WTC11 (cell line): ENCODE measurements at regions not wholly inside any gene's neighbourhood (a gene's known extent, or its start where the extent isn't known, plus 50 kb on each side); places are given as distances from the start of the nearest gene placed in this dataset.

ENCODE experiments used
- ATF3 ChIP-seq: sonication (generic); formaldehyde crosslinking; conservative IDR thresholded peaks from 2 replicates; pipeline ENCODE4 v1.8.1; 2022; ENCODE audit warnings: mild to moderate bottlenecking, missing genetic modification reagents
- CREB1 ChIP-seq: sonication (generic); formaldehyde crosslinking; IDR thresholded peaks from 2 replicates; pipeline ENCODE4 v1.8.0; 2023; ENCODE audit warnings: mild to moderate bottlenecking, missing genetic modification reagents
- CTCF ChIP-seq: fragments of 200-600 bp; IDR thresholded peaks from 2 replicates; pipeline ENCODE4 v1.8.0; 2022; ENCODE audit warnings: antibody characterized with exemption
- GRHL2 ChIP-seq: fragments of 250-450 bp; sonication (Bioruptor Pico); IDR thresholded peaks from 2 replicates; pipeline ENCODE4 v1.8.0; 2022; ENCODE audit warnings: mild to moderate bottlenecking, moderate library complexity; ENCODE audit not compliant: insufficient replicate concordance, severe bottlenecking
- NR1H2 ChIP-seq: sonication (generic); formaldehyde crosslinking; IDR thresholded peaks from 2 replicates; pipeline ENCODE4 v1.9.0; 2021; ENCODE audit warnings: mild to moderate bottlenecking, moderate library complexity, missing genetic modification reagents
- TEAD4 ChIP-seq: sonication (generic); formaldehyde crosslinking; IDR thresholded peaks from 2 replicates; pipeline ENCODE4 v1.8.0; 2022; ENCODE audit warnings: mild to moderate bottlenecking, missing genetic modification reagents
- USF2 ChIP-seq: sonication (generic); formaldehyde crosslinking; IDR thresholded peaks from 2 replicates; pipeline ENCODE4 v1.8.1; 2023; ENCODE audit warnings: mild to moderate bottlenecking, missing genetic modification reagents, moderate library complexity
- ZNF121 ChIP-seq: sonication (generic); formaldehyde crosslinking; IDR thresholded peaks from 2 replicates; pipeline ENCODE4 v1.8.0; 2023; ENCODE audit warnings: missing genetic modification reagents
- ZSCAN18 ChIP-seq: fragments of 250-450 bp; sonication (Bioruptor Pico); IDR thresholded peaks from 2 replicates; pipeline ENCODE4 v2.1.2; 2022; ENCODE audit warnings: mild to moderate bottlenecking, moderate library complexity
- TF ChIP-seq, protein P1 (sequence below): sonication (generic); formaldehyde crosslinking; conservative IDR thresholded peaks from 2 replicates; pipeline ENCODE4 v1.8.1; 2023; ENCODE audit warnings: mild to moderate bottlenecking, low read depth, missing genetic modification reagents, moderate library complexity
- TF ChIP-seq, protein P2 (sequence below): sonication (generic); formaldehyde crosslinking; IDR thresholded peaks from 2 replicates; pipeline ENCODE4 v1.8.1; 2023; ENCODE audit warnings: mild to moderate bottlenecking, missing genetic modification reagents, moderate library complexity

DNA sequence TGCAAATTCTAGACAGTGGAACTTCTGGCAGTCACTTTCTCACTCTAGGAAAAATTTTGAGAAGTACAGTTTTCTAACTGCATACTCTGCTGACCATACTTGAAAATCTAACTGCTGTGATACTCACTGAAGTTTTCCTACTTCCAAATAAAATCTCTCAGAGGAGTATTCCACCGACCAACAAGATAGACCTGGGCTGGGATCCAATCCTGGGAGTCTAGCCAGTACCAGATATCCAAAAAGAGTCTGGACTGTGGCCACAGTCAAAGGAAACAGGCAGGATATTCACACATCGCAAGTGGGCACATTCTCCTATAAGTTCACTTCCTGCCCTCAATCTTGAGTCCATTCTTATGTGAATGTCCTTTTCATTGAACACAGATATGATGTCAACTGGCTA, 1138.7 kb upstream of the PCDH7 start:
- TF ChIP-seq CREB1 (CRISPR knock-in tag) (no peak), ZNF121 (no peak), USF2 (CRISPR knock-in tag) (no peak), NR1H2 (no peak), ZSCAN18 (no peak), ATF3 (CRISPR knock-in tag) (no peak), CTCF (no peak), GRHL2 (CRISPR knock-in tag) (no peak), TEAD4 (CRISPR knock-in tag) (no peak)
- TF ChIP-seq, protein P1, sequence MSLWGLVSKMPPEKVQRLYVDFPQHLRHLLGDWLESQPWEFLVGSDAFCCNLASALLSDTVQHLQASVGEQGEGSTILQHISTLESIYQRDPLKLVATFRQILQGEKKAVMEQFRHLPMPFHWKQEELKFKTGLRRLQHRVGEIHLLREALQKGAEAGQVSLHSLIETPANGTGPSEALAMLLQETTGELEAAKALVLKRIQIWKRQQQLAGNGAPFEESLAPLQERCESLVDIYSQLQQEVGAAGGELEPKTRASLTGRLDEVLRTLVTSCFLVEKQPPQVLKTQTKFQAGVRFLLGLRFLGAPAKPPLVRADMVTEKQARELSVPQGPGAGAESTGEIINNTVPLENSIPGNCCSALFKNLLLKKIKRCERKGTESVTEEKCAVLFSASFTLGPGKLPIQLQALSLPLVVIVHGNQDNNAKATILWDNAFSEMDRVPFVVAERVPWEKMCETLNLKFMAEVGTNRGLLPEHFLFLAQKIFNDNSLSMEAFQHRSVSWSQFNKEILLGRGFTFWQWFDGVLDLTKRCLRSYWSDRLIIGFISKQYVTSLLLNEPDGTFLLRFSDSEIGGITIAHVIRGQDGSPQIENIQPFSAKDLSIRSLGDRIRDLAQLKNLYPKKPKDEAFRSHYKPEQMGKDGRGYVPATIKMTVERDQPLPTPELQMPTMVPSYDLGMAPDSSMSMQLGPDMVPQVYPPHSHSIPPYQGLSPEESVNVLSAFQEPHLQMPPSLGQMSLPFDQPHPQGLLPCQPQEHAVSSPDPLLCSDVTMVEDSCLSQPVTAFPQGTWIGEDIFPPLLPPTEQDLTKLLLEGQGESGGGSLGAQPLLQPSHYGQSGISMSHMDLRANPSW: no peak
- TF ChIP-seq, protein P2, sequence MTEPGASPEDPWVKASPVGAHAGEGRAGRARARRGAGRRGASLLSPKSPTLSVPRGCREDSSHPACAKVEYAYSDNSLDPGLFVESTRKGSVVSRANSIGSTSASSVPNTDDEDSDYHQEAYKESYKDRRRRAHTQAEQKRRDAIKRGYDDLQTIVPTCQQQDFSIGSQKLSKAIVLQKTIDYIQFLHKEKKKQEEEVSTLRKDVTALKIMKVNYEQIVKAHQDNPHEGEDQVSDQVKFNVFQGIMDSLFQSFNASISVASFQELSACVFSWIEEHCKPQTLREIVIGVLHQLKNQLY (CRISPR knock-in tag): no peak
